Hepatocyte (in vitro differentiated cells): ENCODE measurements at regions not wholly inside any gene's neighbourhood (a gene's known extent, or its start where the extent isn't known, plus 50 kb on each side); places are given as distances from the start of the nearest gene placed in this dataset.
"Not testable (repeated sequence)": the region's sequence is repeated elsewhere in the genome, so short reads cannot be mapped to it uniquely, and the experiment has no call there.

Experiments used
- DNase-seq: peaks from one replicate; pipeline ENCODE4 v3.0.0-alpha.2; 2016; ENCODE audit warnings: low spot score
- H2AFZ ChIP-seq: fragments of 200-600 bp; sonication (generic); 2 replicates; pipeline ENCODE4 v1.6.0; 2016; ENCODE audit warnings: antibody characterized with exemption, mild to moderate bottlenecking
- H3K27ac ChIP-seq: fragments of 200-600 bp; sonication (generic); 2 replicates; pipeline ENCODE4 v1.5.1; 2016; ENCODE audit warnings: mild to moderate bottlenecking
- H3K27me3 ChIP-seq: fragments of 200-600 bp; sonication (generic); 2 replicates; pipeline ENCODE4 v1.6.1; 2016
- H3K36me3 ChIP-seq: fragments of 200-600 bp; sonication (generic); replicated peaks from 2 replicates; pipeline ENCODE4 v1.5.1; 2016; ENCODE audit warnings: low read depth; ENCODE audit not compliant: insufficient read depth
- H3K4me1 ChIP-seq: fragments of 200-600 bp; sonication (generic); 2 replicates; pipeline ENCODE4 v1.5.1; 2016; ENCODE audit warnings: mild to moderate bottlenecking, moderate library complexity; ENCODE audit not compliant: insufficient read depth
- H3K4me2 ChIP-seq: fragments of 200-600 bp; sonication (generic); 2 replicates; pipeline ENCODE4 v1.6.0; 2016
- H3K4me3 ChIP-seq: fragments of 200-600 bp; sonication (generic); 2 replicates; pipeline ENCODE4 v1.5.1; 2016; ENCODE audit warnings: mild to moderate bottlenecking
- H3K79me2 ChIP-seq: fragments of 200-600 bp; sonication (generic); 2 replicates; pipeline ENCODE4 v1.6.0; 2017; ENCODE audit warnings: mild to moderate bottlenecking
- H3K9me2 ChIP-seq: fragments of 200-600 bp; sonication (generic); replicated peaks from 2 replicates; pipeline ENCODE4 v1.6.0; 2017; ENCODE audit warnings: mild to moderate bottlenecking; ENCODE audit not compliant: insufficient read depth
- H3K9me3 ChIP-seq: fragments of 200-600 bp; sonication (generic); 2 replicates; pipeline ENCODE4 v1.5.1; 2016; ENCODE audit warnings: low read depth, mild to moderate bottlenecking
- H4K20me1 ChIP-seq: fragments of 200-600 bp; sonication (generic); 2 replicates; pipeline ENCODE4 v1.6.0; 2016; ENCODE audit warnings: mild to moderate bottlenecking; ENCODE audit not compliant: insufficient read depth, poor library complexity, severe bottlenecking
- CTCF ChIP-seq: fragments of 200-600 bp; sonication (generic); IDR thresholded peaks from 2 replicates; pipeline ENCODE4 v1.5.1; 2016; ENCODE audit warnings: antibody characterized with exemption, mild to moderate bottlenecking; ENCODE audit not compliant: poor library complexity
- EZH2 ChIP-seq: fragments of 200-600 bp; sonication (generic); IDR thresholded peaks from 2 replicates; pipeline ENCODE4 v1.6.1; 2016; ENCODE audit warnings: antibody characterized with exemption, mild to moderate bottlenecking, borderline replicate concordance
- EZH2phosphoT487 ChIP-seq: fragments of 200-600 bp; sonication (generic); IDR thresholded peaks from one replicate; pipeline ENCODE4 v1.6.1; 2018; ENCODE audit warnings: antibody characterized with exemption, mild to moderate bottlenecking, low read depth, moderate library complexity; ENCODE audit not compliant: unreplicated experiment, severe bottlenecking
- WGBS: methylation state at CpG from one replicate; pipeline ENCODE4 v1.1.6; 2016; ENCODE audit warnings: low lambda C conversion rate; ENCODE audit errors: missing lambda C conversion rate; 5-methylcytosine and 5-hydroxymethylcytosine counted together

DNA sequence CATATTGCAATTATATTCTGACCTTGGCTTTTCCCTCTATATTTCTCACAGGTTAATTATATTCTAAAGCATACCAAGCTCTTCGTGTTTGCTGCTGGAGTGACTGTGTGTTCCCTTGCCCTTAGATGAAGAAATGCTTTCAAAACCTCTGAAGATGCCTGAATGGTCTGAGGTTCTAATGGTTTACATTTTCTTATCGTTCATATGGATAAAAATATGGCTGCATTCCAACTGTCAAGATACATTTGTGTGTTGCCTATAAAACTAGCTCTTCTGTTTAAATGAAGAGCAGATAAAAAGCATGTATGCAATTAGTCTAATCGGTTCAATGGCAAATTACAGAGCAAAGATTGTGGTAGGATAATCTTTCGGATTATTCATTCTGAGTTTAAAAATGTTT is 68.4 kb upstream of the ANKRD10 start:
- DNase-seq = no peak
- no peaks in the 10 kb centered on the region for H3K9me2 ChIP-seq
- no peak overlapping the region for H2AFZ ChIP-seq
- H3K4me1 ChIP-seq = peaks cover 4% of the 10 kb centered on the region
- H4K20me1 ChIP-seq = no peaks in the 10 kb centered on the region
- H3K79me2 ChIP-seq = no peaks in the 10 kb centered on the region
- no peak for TF ChIP-seq CTCF
- no peak for TF ChIP-seq EZH2
- no peak for TF ChIP-seq EZH2phosphoT487
- no peaks in the 10 kb centered on the region for H3K9me3 ChIP-seq
- WGBS = 55% methylated on average over 4 of the region's 4 CpGs
- no peak overlapping the region for H3K4me2 ChIP-seq
- H3K36me3 ChIP-seq = no peaks in the 10 kb centered on the region
- H3K27ac ChIP-seq = no peak overlapping the region
- H3K4me3 ChIP-seq = no peak overlapping the region
- no peaks in the 10 kb centered on the region for H3K27me3 ChIP-seq

DNA sequence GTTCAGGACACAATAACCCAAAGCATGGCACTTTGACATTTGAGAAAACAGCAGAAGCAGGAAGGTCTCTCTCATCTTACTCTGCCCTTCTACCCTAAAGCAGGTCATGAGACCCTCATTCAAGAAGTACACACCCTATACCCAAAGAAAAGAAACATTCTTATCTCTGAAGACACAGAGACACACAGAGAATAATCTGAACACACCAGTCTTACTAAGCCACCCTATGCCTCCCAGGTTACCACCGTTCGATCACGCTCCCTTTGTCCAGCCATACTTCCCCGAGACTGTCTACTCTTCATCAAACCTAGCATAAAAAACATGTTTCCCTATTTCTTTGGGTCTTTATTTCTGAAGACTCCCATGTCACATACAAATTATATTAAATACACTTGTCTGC is 66.5 kb upstream of the ANKRD10 start:
- H3K27me3 ChIP-seq = no peaks in the 10 kb centered on the region
- TF ChIP-seq EZH2phosphoT487 (no peak), CTCF (no peak), EZH2 (no peak)
- H3K9me3 ChIP-seq = no peaks in the 10 kb centered on the region
- no peaks in the 10 kb centered on the region for H4K20me1 ChIP-seq
- H3K4me1 ChIP-seq = peaks cover 4% of the 10 kb centered on the region
- H3K4me3 ChIP-seq = no peak overlapping the region
- H3K4me2 ChIP-seq = no peak overlapping the region
- H3K79me2 ChIP-seq = no peaks in the 10 kb centered on the region
- no peaks in the 10 kb centered on the region for H3K36me3 ChIP-seq
- DNase-seq = no peak
- 75% methylated on average over 4 of the region's 4 CpGs for WGBS
- no peaks in the 10 kb centered on the region for H3K9me2 ChIP-seq
- H2AFZ ChIP-seq = no peak overlapping the region
- H3K27ac ChIP-seq = no peak overlapping the region

DNA sequence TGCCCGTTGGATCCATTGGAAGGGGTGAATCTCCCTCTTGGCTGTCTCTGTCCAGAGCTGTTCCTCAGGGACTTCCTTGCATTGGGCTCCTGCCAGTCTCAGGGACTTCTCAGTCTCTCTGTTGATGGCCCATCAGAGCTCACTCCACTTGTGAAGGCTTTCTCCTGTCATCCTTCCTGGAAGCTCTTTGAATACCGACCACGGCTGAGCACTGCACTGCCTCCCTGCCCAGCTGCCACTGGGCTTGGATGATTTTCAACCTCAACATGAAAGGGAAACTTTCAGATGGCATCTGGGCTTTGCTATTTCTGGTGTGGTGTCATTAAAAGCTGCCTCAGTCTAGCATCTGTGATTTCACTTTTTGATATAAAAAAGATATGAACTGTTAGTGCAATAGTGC is 66.1 kb upstream of the ANKRD10 start:
- Histone ChIP-seq H3K27ac (no peak overlapping the region), H3K79me2 (no peaks in the 10 kb centered on the region), H3K36me3 (no peaks in the 10 kb centered on the region), H4K20me1 (no peaks in the 10 kb centered on the region), H3K27me3 (no peaks in the 10 kb centered on the region), H3K9me2 (no peaks in the 10 kb centered on the region), H2AFZ (no peak overlapping the region), H3K9me3 (no peaks in the 10 kb centered on the region), H3K4me3 (no peak overlapping the region), H3K4me1 (peaks cover 4% of the 10 kb centered on the region), H3K4me2 (no peak overlapping the region)
- WGBS = 90% methylated on average over 3 of the region's 3 CpGs
- TF ChIP-seq CTCF = no peak
- DNase-seq = no peak

GRCh38 chr13:110979149-110979548 is 64.3 kb upstream of the ANKRD10 start:
- DNase-seq, H3K9me2 ChIP-seq, H3K9me3 ChIP-seq, H3K27me3 ChIP-seq, H3K4me2 ChIP-seq, H3K27ac ChIP-seq, H3K4me3 ChIP-seq, H3K79me2 ChIP-seq, H4K20me1 ChIP-seq, H3K36me3 ChIP-seq, H3K4me1 ChIP-seq, H2AFZ ChIP-seq: not testable (repeated sequence)
- WGBS = 92% methylated on average over 5 of the region's 5 CpGs
